Activated naive CD8-positive, alpha-beta T cell (primary cell): ENCODE measurements at regions not wholly inside any gene's neighbourhood (a gene's known extent, or its start where the extent isn't known, plus 50 kb on each side); places are given as distances from the start of the nearest gene placed in this dataset.

ENCODE experiments used
- H3K27ac Mint-ChIP-seq: one replicate; pipeline ENCODE4 v1.8.0; 2021; ENCODE audit warnings: mixed read lengths
- H3K27me3 Mint-ChIP-seq: one replicate; pipeline ENCODE4 v1.8.0; 2021; ENCODE audit warnings: mixed read lengths
- H3K36me3 Mint-ChIP-seq: one replicate; pipeline ENCODE4 v1.8.0; 2021; ENCODE audit warnings: mixed read lengths
- H3K4me1 Mint-ChIP-seq: one replicate; pipeline ENCODE4 v1.8.0; 2021; ENCODE audit warnings: low read depth, mixed read lengths
- H3K4me3 Mint-ChIP-seq: one replicate; pipeline ENCODE4 v1.8.0; 2021; ENCODE audit warnings: mild to moderate bottlenecking, mixed read lengths
- H3K9me3 Mint-ChIP-seq: one replicate; pipeline ENCODE4 v1.8.0; 2021; ENCODE audit warnings: low read depth, mixed read lengths

GRCh38 chr5:101932599-101932998 is 363.5 kb downstream of the SLCO4C1 start:
- no peaks in the 10 kb centered on the region for H3K36me3 Mint-ChIP-seq
- H3K4me1 Mint-ChIP-seq = no peaks in the 10 kb centered on the region
- no peak overlapping the region for H3K4me3 Mint-ChIP-seq
- no peaks in the 10 kb centered on the region for H3K9me3 Mint-ChIP-seq
- H3K27me3 Mint-ChIP-seq = no peaks in the 10 kb centered on the region
- no peak overlapping the region for H3K27ac Mint-ChIP-seq

GRCh38 chr5:101929628-101930027 is 366.5 kb downstream of the SLCO4C1 start:
- Mint-ChIP-seq H3K36me3 (no peaks in the 10 kb centered on the region), H3K27me3 (no peaks in the 10 kb centered on the region), H3K27ac (no peak overlapping the region), H3K9me3 (peaks cover 12% of the 10 kb centered on the region), H3K4me3 (no peak overlapping the region), H3K4me1 (no peaks in the 10 kb centered on the region)

- H3K4me3 Mint-ChIP-seq = no peak overlapping the region
- H3K4me1 Mint-ChIP-seq = no peaks in the 10 kb centered on the region
- no peak overlapping the region for H3K27ac Mint-ChIP-seq
- no peaks in the 10 kb centered on the region for H3K27me3 Mint-ChIP-seq
- H3K36me3 Mint-ChIP-seq = no peaks in the 10 kb centered on the region
- peaks cover 4% of the 10 kb centered on the region for H3K9me3 Mint-ChIP-seq
These were observed 378.9 kb downstream of the SLCO4C1 start for GRCh38 chr5:101917166-101917565.

GRCh38 chr5:101915554-101915953 is 380.5 kb downstream of the SLCO4C1 start:
- Mint-ChIP-seq H3K4me1 (no peaks in the 10 kb centered on the region), H3K27me3 (no peaks in the 10 kb centered on the region), H3K4me3 (no peak overlapping the region), H3K9me3 (peaks cover 4% of the 10 kb centered on the region), H3K36me3 (no peaks in the 10 kb centered on the region), H3K27ac (no peak overlapping the region)

- no peaks in the 10 kb centered on the region for H3K9me3 Mint-ChIP-seq
- no peak overlapping the region for H3K27ac Mint-ChIP-seq
- no peaks in the 10 kb centered on the region for H3K4me1 Mint-ChIP-seq
- no peaks in the 10 kb centered on the region for H3K36me3 Mint-ChIP-seq
- no peak overlapping the region for H3K4me3 Mint-ChIP-seq
- H3K27me3 Mint-ChIP-seq = no peaks in the 10 kb centered on the region
These were observed 391.3 kb downstream of the SLCO4C1 start for GRCh38 chr5:101904736-101905135.

- no peaks in the 10 kb centered on the region for H3K27me3 Mint-ChIP-seq
- H3K27ac Mint-ChIP-seq = no peak overlapping the region
- no peaks in the 10 kb centered on the region for H3K36me3 Mint-ChIP-seq
- no peaks in the 10 kb centered on the region for H3K9me3 Mint-ChIP-seq
- H3K4me3 Mint-ChIP-seq = no peak overlapping the region
- no peaks in the 10 kb centered on the region for H3K4me1 Mint-ChIP-seq
These were observed 398.2 kb downstream of the SLCO4C1 start for GRCh38 chr5:101897914-101898313.

- H3K27me3 Mint-ChIP-seq = no peaks in the 10 kb centered on the region
- H3K9me3 Mint-ChIP-seq = no peaks in the 10 kb centered on the region
- H3K36me3 Mint-ChIP-seq = no peaks in the 10 kb centered on the region
- no peaks in the 10 kb centered on the region for H3K4me1 Mint-ChIP-seq
- no peak overlapping the region for H3K4me3 Mint-ChIP-seq
- no peak overlapping the region for H3K27ac Mint-ChIP-seq
These were observed 401.1 kb downstream of the SLCO4C1 start for GRCh38 chr5:101894985-101895384.

- Mint-ChIP-seq H3K27ac (no peak overlapping the region), H3K4me3 (no peak overlapping the region), H3K9me3 (no peaks in the 10 kb centered on the region), H3K4me1 (no peaks in the 10 kb centered on the region), H3K27me3 (no peaks in the 10 kb centered on the region), H3K36me3 (no peaks in the 10 kb centered on the region)
These were observed 417.9 kb downstream of the SLCO4C1 start for GRCh38 chr5:101878190-101878589.

- Mint-ChIP-seq H3K9me3 (no peaks in the 10 kb centered on the region), H3K27me3 (no peaks in the 10 kb centered on the region), H3K4me1 (no peaks in the 10 kb centered on the region), H3K27ac (no peak overlapping the region), H3K4me3 (no peak overlapping the region), H3K36me3 (no peaks in the 10 kb centered on the region)
These were observed 418.6 kb downstream of the SLCO4C1 start for GRCh38 chr5:101877451-101877850.

GRCh38 chr5:101866473-101866872 is 429.6 kb downstream of the SLCO4C1 start:
- H3K36me3 Mint-ChIP-seq = no peaks in the 10 kb centered on the region
- H3K4me1 Mint-ChIP-seq = no peaks in the 10 kb centered on the region
- peaks cover 4% of the 10 kb centered on the region for H3K9me3 Mint-ChIP-seq
- no peak overlapping the region for H3K4me3 Mint-ChIP-seq
- no peaks in the 10 kb centered on the region for H3K27me3 Mint-ChIP-seq
- no peak overlapping the region for H3K27ac Mint-ChIP-seq

GRCh38 chr5:101860563-101860962 is 435.5 kb downstream of the SLCO4C1 start:
- peaks cover 4% of the 10 kb centered on the region for H3K9me3 Mint-ChIP-seq
- H3K27ac Mint-ChIP-seq = no peak overlapping the region
- H3K36me3 Mint-ChIP-seq = no peaks in the 10 kb centered on the region
- no peaks in the 10 kb centered on the region for H3K27me3 Mint-ChIP-seq
- no peak overlapping the region for H3K4me3 Mint-ChIP-seq
- no peaks in the 10 kb centered on the region for H3K4me1 Mint-ChIP-seq

GRCh38 chr5:101860145-101860544 is 435.9 kb downstream of the SLCO4C1 start:
- no peaks in the 10 kb centered on the region for H3K36me3 Mint-ChIP-seq
- H3K27ac Mint-ChIP-seq = no peak overlapping the region
- peaks cover 4% of the 10 kb centered on the region for H3K9me3 Mint-ChIP-seq

GRCh38 chr5:101846496-101846895 is 449.6 kb downstream of the SLCO4C1 start:
- Mint-ChIP-seq H3K4me1 (no peaks in the 10 kb centered on the region), H3K27ac (no peak overlapping the region), H3K9me3 (peaks cover 4% of the 10 kb centered on the region), H3K4me3 (no peak overlapping the region), H3K36me3 (no peaks in the 10 kb centered on the region), H3K27me3 (no peaks in the 10 kb centered on the region)

More at GRCh38 chr5:101860145-101860544, 435.9 kb downstream of the SLCO4C1 start:
- Mint-ChIP-seq H3K4me1 (no peaks in the 10 kb centered on the region), H3K27me3 (no peaks in the 10 kb centered on the region), H3K4me3 (no peak overlapping the region)

GRCh38 chr5:101843055-101843454 is 453.0 kb downstream of the SLCO4C1 start:
- no peaks in the 10 kb centered on the region for H3K27me3 Mint-ChIP-seq
- H3K4me3 Mint-ChIP-seq = no peak overlapping the region
- no peaks in the 10 kb centered on the region for H3K36me3 Mint-ChIP-seq

GRCh38 chr5:101838435-101838834 is 457.6 kb downstream of the SLCO4C1 start:
- Mint-ChIP-seq H3K27me3 (no peaks in the 10 kb centered on the region), H3K4me3 (no peak overlapping the region)

More at GRCh38 chr5:101843055-101843454, 453.0 kb downstream of the SLCO4C1 start:
- H3K4me1 Mint-ChIP-seq = no peaks in the 10 kb centered on the region
- H3K27ac Mint-ChIP-seq = no peak overlapping the region
- H3K9me3 Mint-ChIP-seq = peaks cover 4% of the 10 kb centered on the region

GRCh38 chr5:101829255-101829654 is 466.8 kb downstream of the SLCO4C1 start:
- Mint-ChIP-seq H3K4me1 (no peaks in the 10 kb centered on the region), H3K36me3 (no peaks in the 10 kb centered on the region), H3K4me3 (no peak overlapping the region), H3K27me3 (no peaks in the 10 kb centered on the region), H3K9me3 (peaks cover 16% of the 10 kb centered on the region), H3K27ac (no peak overlapping the region)

More at GRCh38 chr5:101838435-101838834, 457.6 kb downstream of the SLCO4C1 start:
- H3K36me3 Mint-ChIP-seq = no peaks in the 10 kb centered on the region
- H3K9me3 Mint-ChIP-seq = peaks cover 4% of the 10 kb centered on the region
- no peaks in the 10 kb centered on the region for H3K4me1 Mint-ChIP-seq
- no peak overlapping the region for H3K27ac Mint-ChIP-seq
